Hepatic stellate cell (primary cell): ENCODE measurements at regions not wholly inside any gene's neighbourhood (a gene's known extent, or its start where the extent isn't known, plus 50 kb on each side); places are given as distances from the start of the nearest gene placed in this dataset.

ENCODE experiments used
- DNase-seq: peaks from one replicate; pipeline ENCODE4 v3.0.0; 2011; ENCODE audit warnings: low spot score

DNA sequence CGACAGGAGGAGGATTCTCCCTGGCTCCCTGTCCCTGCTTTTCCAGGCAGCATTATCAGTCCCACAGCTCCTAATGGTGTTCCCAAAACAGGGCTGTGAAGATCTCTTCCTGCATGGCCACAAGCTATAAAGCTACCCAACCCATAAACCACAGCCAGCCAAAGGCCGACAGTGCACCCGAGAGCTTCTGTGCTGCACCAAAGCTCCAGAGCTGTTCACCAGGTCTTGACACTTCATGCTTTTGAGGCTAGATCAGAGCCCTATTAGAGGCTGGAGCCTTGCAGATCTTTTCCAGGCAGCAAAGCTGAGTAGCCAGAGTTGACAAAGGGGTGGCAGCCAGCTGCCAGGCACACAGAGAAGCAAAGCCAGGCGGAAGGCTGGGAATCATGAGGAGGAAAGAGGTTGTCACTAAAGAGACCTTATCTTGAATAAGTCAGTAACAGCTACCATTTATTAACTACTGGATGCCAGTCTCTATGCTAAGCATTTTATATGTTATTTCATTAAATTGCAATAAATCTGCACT, 180.4 kb downstream of the KATNAL1 start:
- DNase-seq: no peak

DNA sequence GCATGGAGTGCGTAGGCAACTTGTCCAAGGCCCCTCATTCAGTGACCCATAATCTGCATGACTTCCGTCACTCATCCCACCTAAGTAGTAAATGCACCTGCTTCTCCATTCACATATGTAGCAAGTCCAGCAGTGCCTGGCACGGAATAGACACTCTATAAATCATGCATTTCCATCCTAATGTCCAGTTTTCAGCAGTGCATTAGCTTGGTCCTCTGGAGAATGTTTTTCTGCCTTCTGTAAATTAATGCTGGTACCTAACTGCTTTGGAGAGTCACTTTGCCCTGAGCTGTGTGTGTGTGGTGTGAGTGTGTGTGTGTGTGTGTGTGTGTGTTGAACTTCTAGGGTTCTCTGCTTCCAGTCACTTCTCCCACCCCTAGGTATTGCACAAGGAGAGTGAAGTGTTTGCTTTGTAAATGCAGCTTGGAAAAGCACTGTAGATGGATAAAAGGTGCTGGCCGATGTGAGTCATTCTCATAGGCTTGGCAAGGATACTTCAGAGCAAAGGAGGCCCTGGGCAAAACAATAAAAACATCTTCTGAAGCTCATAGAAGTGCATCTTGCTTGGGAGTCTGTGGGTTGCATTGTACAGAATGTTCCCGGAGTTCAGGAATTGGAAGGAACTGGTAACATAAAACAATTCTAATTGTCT, 181.8 kb downstream of the KATNAL1 start:
- DNase-seq: peak; percentile 42

DNA sequence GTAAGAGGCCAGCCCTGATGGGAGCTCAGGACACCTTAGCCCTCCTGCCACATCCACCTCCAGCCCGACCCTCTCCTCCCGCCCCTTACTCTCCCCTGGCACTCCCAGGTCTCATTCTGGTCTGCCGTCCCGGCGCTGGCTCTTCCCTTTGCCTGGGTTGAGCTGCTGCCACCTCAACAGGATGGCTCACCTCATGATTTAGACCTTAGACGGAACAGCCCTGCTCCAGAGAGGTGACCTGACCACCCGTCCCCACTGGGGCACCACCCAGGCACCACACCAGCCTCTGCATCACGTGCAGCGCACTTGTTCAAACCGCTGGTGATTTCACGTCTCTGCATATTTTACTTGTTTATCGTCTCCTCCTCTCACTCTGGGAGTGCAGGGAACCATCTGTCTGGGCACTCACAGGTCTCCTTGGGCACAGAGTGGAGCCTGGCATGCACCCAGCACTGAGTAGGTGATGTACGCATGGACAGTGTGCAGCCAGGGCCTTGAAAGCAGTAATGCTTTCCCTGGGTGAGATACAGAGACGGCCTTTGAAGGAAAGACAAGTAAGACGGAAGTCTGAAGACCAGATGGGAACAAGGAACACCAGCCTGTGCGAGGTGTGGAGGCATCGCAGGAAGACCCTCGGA, 183.1 kb downstream of the KATNAL1 start:
- DNase-seq: no peak

DNA sequence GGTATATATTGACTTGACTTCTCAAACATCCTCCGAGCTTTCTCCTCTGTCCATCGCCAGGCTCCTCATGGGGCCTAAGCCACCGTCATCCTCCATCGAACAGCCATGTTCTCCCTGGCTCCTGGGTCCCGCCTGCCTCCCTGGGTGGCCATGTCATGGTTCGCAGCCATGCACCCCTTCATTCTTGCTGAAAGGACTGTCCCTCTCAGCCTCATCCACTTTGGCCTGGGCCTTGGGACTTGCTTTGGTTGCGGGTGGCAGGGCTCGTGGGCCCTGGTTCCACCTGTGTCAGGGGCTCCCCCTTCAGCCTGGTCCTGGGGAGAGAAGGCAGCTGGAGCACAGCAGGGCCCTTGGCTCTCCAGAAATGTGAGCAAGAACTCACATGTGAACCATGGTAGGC, 183.8 kb downstream of the KATNAL1 start:
- no peak for DNase-seq

DNA sequence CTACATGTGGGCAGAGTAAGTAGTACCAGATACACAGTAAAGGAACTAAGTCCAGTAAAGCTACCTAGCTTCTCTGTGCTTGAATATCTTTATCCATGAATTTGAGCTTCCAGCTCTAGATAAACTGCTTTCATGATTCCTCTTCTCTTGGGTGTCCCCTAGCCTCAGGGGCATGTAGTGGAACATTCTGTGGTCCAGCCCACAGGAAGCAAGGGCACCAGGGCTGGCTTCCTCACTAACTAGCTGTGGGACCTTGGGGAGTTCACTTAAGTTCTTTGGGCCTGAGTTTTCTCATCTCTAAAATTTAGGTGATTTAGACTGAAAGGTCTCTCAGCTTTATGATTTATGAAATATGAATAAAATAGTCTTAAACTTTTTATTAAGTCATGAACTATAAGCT, 185.7 kb downstream of the KATNAL1 start:
- DNase-seq: no peak

GRCh38 chr13:30121244-30121643, 186.1 kb downstream of the KATNAL1 start:
- DNase-seq: no peak

DNA sequence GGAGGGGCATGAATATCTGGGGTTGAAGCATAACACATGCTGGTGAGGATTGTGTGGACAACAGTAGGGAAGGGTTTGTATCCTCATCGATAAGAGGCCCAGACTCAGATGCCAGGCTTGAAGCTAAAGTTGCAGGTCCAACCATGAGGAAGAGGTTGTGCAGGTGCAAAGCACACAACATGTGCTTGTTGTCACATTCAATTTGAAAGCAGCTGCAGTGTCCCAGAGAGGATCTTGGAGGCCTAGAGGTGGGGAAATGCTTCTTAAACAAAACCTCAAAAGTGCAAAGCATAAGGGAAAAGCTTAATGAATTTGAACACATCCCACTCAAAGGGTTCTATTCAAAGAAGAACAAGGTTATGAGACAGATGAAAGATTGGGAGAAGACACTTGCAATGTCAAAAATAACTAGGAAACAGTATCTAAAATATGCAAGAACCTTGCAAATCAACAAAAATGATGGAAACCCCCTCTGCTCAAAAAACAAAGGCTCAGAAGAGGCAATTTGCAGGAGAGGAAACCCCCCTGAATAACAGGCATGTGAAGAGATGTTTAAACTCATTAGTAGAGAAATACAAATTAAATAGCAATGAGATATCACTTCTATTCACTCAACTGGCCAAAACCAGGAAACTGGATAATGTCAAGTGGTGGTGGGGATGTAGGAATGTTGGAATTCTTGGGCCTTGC, 187.1 kb downstream of the KATNAL1 start:
- DNase-seq: no peak

DNA sequence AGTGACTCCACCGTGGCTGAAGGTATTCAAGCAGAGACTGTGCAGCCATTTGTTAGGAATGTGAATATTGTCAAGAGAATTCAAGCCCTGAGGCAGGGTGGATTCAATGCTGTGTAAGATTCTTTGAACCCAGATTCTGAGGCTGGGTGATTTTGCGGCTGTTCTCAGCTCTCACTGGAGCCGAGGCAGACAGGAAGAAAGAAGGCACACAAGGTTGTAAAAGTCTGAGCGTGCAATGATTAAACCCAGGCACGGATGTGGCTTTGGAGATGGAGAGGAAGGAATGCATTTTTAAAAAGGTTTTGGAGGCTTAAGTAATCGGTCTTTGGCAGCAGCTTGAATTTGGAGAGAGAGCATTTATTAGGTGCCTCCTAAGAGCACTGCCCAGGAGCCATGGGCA, 187.9 kb downstream of the KATNAL1 start:
- DNase-seq: peak; percentile 81

- no peak for DNase-seq
Observed at GRCh38 chr13:30116379-30116778, 191.0 kb downstream of the KATNAL1 start.

GRCh38 chr13:30115257-30115600, 192.1 kb downstream of the KATNAL1 start:
- DNase-seq: no peak

- peak; percentile 82 for DNase-seq
Observed at GRCh38 chr13:30114571-30115256, 192.6 kb downstream of the KATNAL1 start.

- DNase-seq: no peak
Observed at GRCh38 chr13:30113983-30114570, 193.3 kb downstream of the KATNAL1 start.

DNA sequence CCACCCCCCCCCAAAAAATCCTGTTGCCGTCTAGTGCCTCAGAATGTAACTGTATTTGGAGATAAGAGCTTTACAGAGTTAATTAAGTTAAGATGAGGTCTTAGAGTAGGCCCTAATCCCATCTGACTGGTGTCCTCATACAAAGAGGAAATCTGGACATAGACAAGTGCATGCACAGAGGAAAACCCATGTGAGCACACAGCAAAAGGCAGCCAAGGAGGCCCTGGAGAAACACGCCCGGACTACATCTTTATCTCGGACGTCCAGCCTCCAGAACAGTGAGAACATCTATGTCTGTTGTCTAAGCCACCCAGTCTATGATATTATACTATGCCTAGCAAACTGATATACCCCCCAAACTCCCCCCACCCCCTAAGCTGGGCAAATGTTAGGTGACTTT, 193.8 kb downstream of the KATNAL1 start:
- no peak for DNase-seq

- peak; percentile 79 for DNase-seq
Observed at GRCh38 chr13:30112602-30113435, 194.5 kb downstream of the KATNAL1 start.

GRCh38 chr13:30111810-30112209, 195.5 kb downstream of the KATNAL1 start:
- peak; percentile 40 for DNase-seq

DNA sequence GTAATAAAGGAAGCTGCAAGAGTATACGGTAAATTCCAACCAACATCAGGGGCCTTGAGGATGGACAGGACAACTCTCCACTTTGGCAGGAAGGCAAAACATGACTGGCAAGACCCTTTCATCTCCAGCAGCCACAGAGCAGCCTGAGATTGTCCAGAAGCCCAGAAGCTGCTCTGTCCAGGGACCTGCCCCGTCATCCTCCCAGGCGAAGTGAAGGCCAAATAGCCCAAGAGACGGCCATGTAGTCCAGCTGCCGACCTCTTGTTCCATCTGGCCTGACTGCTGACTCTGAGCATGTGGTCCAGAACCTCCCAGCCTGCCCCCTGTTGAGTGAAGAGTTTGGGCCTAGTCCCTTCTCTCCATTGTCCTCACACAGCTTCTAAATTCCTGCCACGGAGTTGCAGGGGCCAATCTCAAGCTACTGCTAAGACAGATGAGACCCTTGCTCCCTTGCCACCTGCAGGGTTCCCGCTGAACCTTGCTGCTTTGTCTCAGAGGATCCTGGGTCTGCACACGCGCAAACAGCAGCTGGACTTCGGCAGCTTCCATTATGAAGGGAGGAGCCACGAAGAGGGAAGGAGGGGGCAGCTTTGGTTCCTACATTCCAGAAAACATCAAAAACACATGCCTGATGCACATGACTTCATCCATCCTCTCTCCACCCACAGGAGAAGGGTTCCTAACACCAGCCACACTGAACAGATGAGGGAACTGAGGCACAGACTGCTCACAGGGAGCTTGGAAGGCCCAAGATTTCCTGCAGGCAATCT, 196.9 kb downstream of the KATNAL1 start:
- DNase-seq: no peak

GRCh38 chr13:30109471-30110135, 197.7 kb downstream of the KATNAL1 start:
- DNase-seq: no peak

DNA sequence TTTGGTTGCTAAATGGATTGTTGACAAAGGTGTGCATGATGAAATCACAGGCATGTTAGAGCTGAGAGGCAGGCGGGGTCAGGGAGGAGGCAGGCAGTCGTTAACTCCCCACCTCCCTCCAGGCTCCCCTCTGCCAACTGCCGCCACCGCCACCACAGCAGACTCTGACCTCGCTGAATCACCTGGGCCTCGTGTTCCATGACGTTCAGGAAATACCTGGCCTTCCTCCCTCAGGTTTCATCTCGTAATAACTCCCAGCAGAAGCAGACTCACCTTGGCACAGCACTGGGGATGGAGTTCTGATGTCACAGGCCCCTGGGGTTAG, 198.5 kb downstream of the KATNAL1 start:
- no peak for DNase-seq

GRCh38 chr13:30108216-30108912, 199.0 kb downstream of the KATNAL1 start:
- DNase-seq: no peak
